Ishikawa (cell line): ENCODE measurements at regions not wholly inside any gene's neighbourhood (a gene's known extent, or its start where the extent isn't known, plus 50 kb on each side); places are given as distances from the start of the nearest gene placed in this dataset.

ENCODE experiments used
- CEBPB ChIP-seq: IDR thresholded peaks from 2 replicates; pipeline ENCODE4 v1.6.1; 2012
- CREB1 ChIP-seq: IDR thresholded peaks from 2 replicates; pipeline ENCODE4 v1.6.1; 2012; ENCODE audit warnings: low read depth
- EGR1 ChIP-seq: IDR thresholded peaks from 2 replicates; pipeline ENCODE4 v1.6.1; 2012
- EP300 ChIP-seq: IDR thresholded peaks from 2 replicates; pipeline ENCODE4 v1.6.1; 2012; ENCODE audit warnings: borderline replicate concordance
- FOXM1 ChIP-seq: IDR thresholded peaks from 2 replicates; pipeline ENCODE4 v1.6.1; 2012; ENCODE audit warnings: low read depth, borderline replicate concordance
- MAX ChIP-seq: IDR thresholded peaks from 2 replicates; pipeline ENCODE4 v1.6.1; 2012
- NFIC ChIP-seq: IDR thresholded peaks from 2 replicates; pipeline ENCODE4 v1.6.1; 2012
- RAD21 ChIP-seq: IDR thresholded peaks from 2 replicates; pipeline ENCODE4 v1.6.1; 2012; ENCODE audit warnings: low read depth
- REST ChIP-seq: IDR thresholded peaks from 2 replicates; pipeline ENCODE4 v1.6.1; 2012; ENCODE audit warnings: low read depth, mild to moderate bottlenecking
- TAF1 ChIP-seq: IDR thresholded peaks from 2 replicates; pipeline ENCODE4 v1.6.1; 2012; ENCODE audit warnings: low read depth, mild to moderate bottlenecking
- TCF12 ChIP-seq: IDR thresholded peaks from 2 replicates; pipeline ENCODE4 v1.6.1; 2012; ENCODE audit warnings: low read depth
- TEAD4 ChIP-seq: IDR thresholded peaks from 2 replicates; pipeline ENCODE4 v1.6.1; 2012
- USF1 ChIP-seq: IDR thresholded peaks from 2 replicates; pipeline ENCODE4 v1.6.1; 2012
- YY1 ChIP-seq: IDR thresholded peaks from 2 replicates; pipeline ENCODE4 v1.6.1; 2012; ENCODE audit warnings: low read depth
- ZBTB7A ChIP-seq: IDR thresholded peaks from 2 replicates; pipeline ENCODE4 v1.6.1; 2012; ENCODE audit warnings: low read depth

GRCh38 chr6:27126815-27127537 lies 120.5 kb upstream of the PRSS16 start:
- TF ChIP-seq TAF1 (no peak), YY1 (peak; percentile 73), TEAD4 (no peak), TCF12 (no peak), EP300 (no peak), USF1 (no peak), ZBTB7A (no peak), RAD21 (peak; percentile 89), NFIC (no peak), CREB1 (no peak), REST (no peak), FOXM1 (no peak), MAX (peak; percentile 45; the same call in 1 of the 2 replicates), CEBPB (no peak), EGR1 (no peak)

- TF ChIP-seq TEAD4 (no peak), TAF1 (no peak), YY1 (no peak), ZBTB7A (no peak), TCF12 (no peak), CREB1 (no peak), REST (no peak)
Observed at GRCh38 chr6:27128311-27129094, 119.0 kb upstream of the PRSS16 start.

- TF ChIP-seq TAF1 = no peak
- no peak for TF ChIP-seq CEBPB
Observed at GRCh38 chr6:27129095-27129815, 118.2 kb upstream of the PRSS16 start.

GRCh38 chr6:27129917-27130316 lies 117.6 kb upstream of the PRSS16 start:
- no peak for TF ChIP-seq YY1

- no peak for TF ChIP-seq FOXM1
- no peak for TF ChIP-seq TCF12
- TF ChIP-seq CREB1 = no peak
- no peak for TF ChIP-seq ZBTB7A
Observed at GRCh38 chr6:27130668-27131428, 116.7 kb upstream of the PRSS16 start.

GRCh38 chr6:27132282-27132531 lies 115.3 kb upstream of the PRSS16 start:
- 0 out of 2 replicates have a peak, but pooled peaks have one; percentile 17 for TF ChIP-seq TAF1
